DOHH2 (cell line): ENCODE measurements at regions not wholly inside any gene's neighbourhood (a gene's known extent, or its start where the extent isn't known, plus 50 kb on each side); places are given as distances from the start of the nearest gene placed in this dataset.
A peak's percentile ranks its signal among the peaks of the same experiment; 100 is the strongest.
"Not testable (repeated sequence)": the region's sequence is repeated elsewhere in the genome, so short reads cannot be mapped to it uniquely, and the experiment has no call there.

ENCODE experiments used
- H3F3A ChIP-seq: fragments of 200-600 bp; sonication (generic), shearing (Covaris generic); 2 replicates; pipeline ENCODE4 v1.6.0; 2016; ENCODE audit warnings: antibody characterized with exemption, mild to moderate bottlenecking; ENCODE audit not compliant: control insufficient read depth, insufficient read depth
- H3K27ac ChIP-seq: fragments of 200-600 bp; sonication (generic); 2 replicates; pipeline ENCODE4 v1.5.1; 2014; ENCODE audit warnings: low read depth, mild to moderate bottlenecking, low read length, moderate library complexity
- H3K27me3 ChIP-seq: fragments of 200-600 bp; sonication (generic); 2 replicates; pipeline ENCODE4 v1.6.1; 2014; ENCODE audit warnings: mild to moderate bottlenecking, low read length, mixed read lengths; ENCODE audit not compliant: control insufficient read depth
- H3K36me3 ChIP-seq: fragments of 200-600 bp; sonication (generic); 2 replicates; pipeline ENCODE4 v1.6.1; 2014; ENCODE audit warnings: mild to moderate bottlenecking, low read length, moderate library complexity, mixed read lengths; ENCODE audit not compliant: control insufficient read depth
- H3K4me1 ChIP-seq: fragments of 200-600 bp; sonication (generic); 2 replicates; pipeline ENCODE4 v1.6.1; 2014; ENCODE audit warnings: mild to moderate bottlenecking, low read length, mixed read lengths; ENCODE audit not compliant: control insufficient read depth
- H3K4me2 ChIP-seq: fragments of 200-600 bp; sonication (generic); 2 replicates; pipeline ENCODE4 v1.6.0; 2014; ENCODE audit warnings: mild to moderate bottlenecking, low read length, moderate library complexity
- H3K4me3 ChIP-seq: fragments of 200-600 bp; sonication (generic); 2 replicates; pipeline ENCODE4 v1.5.1; 2014; ENCODE audit warnings: mild to moderate bottlenecking, low read length, mixed read lengths
- H3K79me2 ChIP-seq: fragments of 200-600 bp; sonication (generic); 2 replicates; pipeline ENCODE4 v1.6.1; 2014; ENCODE audit warnings: mild to moderate bottlenecking, low read length, mixed read lengths; ENCODE audit not compliant: control insufficient read depth
- H3K9me2 ChIP-seq: fragments of 200-600 bp; sonication (generic); replicated peaks from 2 replicates; pipeline ENCODE4 v1.6.1; 2014; ENCODE audit warnings: mild to moderate bottlenecking, low read length, mixed read lengths; ENCODE audit not compliant: control insufficient read depth
- H3K9me3 ChIP-seq: fragments of 200-600 bp; sonication (generic); 2 replicates; pipeline ENCODE4 v1.6.1; 2014; ENCODE audit warnings: antibody characterized with exemption, low read length, mixed read lengths; ENCODE audit not compliant: control insufficient read depth, insufficient read depth
- H4K20me1 ChIP-seq: fragments of 200-600 bp; sonication (generic); 2 replicates; pipeline ENCODE4 v1.6.0; 2014; ENCODE audit warnings: low read depth, mild to moderate bottlenecking, antibody characterized with exemption, low read length, moderate library complexity; ENCODE audit not compliant: control insufficient read depth, insufficient read depth
- CTCF ChIP-seq: fragments of 200-600 bp; sonication (generic); IDR thresholded peaks from one replicate; pipeline ENCODE4 v1.5.1; 2014; ENCODE audit warnings: antibody characterized with exemption, mild to moderate bottlenecking, low read depth, low read length; ENCODE audit not compliant: poor library complexity, severe bottlenecking
- EZH2phosphoT487 ChIP-seq: fragments of 200-600 bp; sonication (generic); IDR thresholded peaks from 2 replicates; pipeline ENCODE4 v1.6.1; 2017; ENCODE audit warnings: borderline replicate concordance, mild to moderate bottlenecking, antibody characterized with exemption, low read length, moderate library complexity, mixed read lengths

DNA sequence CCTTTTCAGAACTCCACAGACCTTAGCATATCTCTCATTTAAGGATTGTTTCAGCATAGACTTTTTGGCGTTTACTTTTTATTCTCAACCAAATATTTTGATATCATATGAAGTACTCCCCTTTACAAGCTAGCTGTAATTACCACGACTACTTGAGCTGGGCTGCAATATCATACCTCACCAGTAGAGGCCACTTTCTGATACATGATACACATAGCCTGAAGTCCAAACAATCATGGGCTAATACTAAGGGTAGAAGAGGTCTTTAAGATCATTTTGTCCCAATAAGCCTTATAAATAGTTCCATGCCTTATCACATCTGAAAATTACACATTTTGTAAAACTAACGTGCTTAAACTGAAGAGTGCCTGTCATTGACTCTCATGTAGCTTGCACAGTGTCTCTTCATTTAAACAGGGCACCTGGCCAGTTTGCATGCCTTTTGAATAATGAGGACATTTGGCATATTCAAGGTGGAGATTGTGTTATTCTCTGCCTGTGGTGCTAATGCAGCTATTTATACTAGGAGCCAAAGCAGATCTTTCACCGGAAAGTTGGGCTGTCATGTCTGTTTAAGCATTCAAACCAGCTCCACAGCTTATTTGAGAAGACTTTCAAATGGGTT is 403.7 kb upstream of the ZMIZ1 start:
- peaks cover 14% of the 10 kb centered on the region for H3K4me1 ChIP-seq
- H3K9me3 ChIP-seq, result peaks cover 26% of the 10 kb centered on the region
- H3K4me2 ChIP-seq, result no peak overlapping the region
- no peaks in the 10 kb centered on the region for H3K9me2 ChIP-seq
- H3K27ac ChIP-seq, result no peak overlapping the region
- no peaks in the 10 kb centered on the region for H3K36me3 ChIP-seq
- H3K4me3 ChIP-seq, result no peak overlapping the region
- H3K79me2 ChIP-seq, result no peaks in the 10 kb centered on the region
- H3K27me3 ChIP-seq, result no peaks in the 10 kb centered on the region
- no peaks in the 10 kb centered on the region for H3F3A ChIP-seq
- no peaks in the 10 kb centered on the region for H4K20me1 ChIP-seq
- TF ChIP-seq CTCF, result peak; percentile 61
- TF ChIP-seq EZH2phosphoT487, result no peak

- Histone ChIP-seq H3K27me3 (no peaks in the 10 kb centered on the region), H3K27ac (no peak overlapping the region), H3K9me2 (no peaks in the 10 kb centered on the region), H4K20me1 (no peaks in the 10 kb centered on the region), H3K4me1 (no peaks in the 10 kb centered on the region), H3K9me3 (no peaks in the 10 kb centered on the region), H3K79me2 (no peaks in the 10 kb centered on the region), H3K36me3 (no peaks in the 10 kb centered on the region), H3K4me2 (no peak overlapping the region), H3K4me3 (no peak overlapping the region), H3F3A (no peaks in the 10 kb centered on the region)
- no peak for TF ChIP-seq CTCF
Measured at GRCh38 chr10:78672918-78673317, 395.8 kb upstream of the ZMIZ1 start.

- not testable (repeated sequence) for H3K79me2 ChIP-seq, H4K20me1 ChIP-seq, H3K36me3 ChIP-seq, H3F3A ChIP-seq, H3K4me2 ChIP-seq, H3K4me3 ChIP-seq, H3K27me3 ChIP-seq, H3K4me1 ChIP-seq, H3K27ac ChIP-seq, H3K9me2 ChIP-seq, H3K9me3 ChIP-seq
Measured at GRCh38 chr10:78681141-78681540, 387.6 kb upstream of the ZMIZ1 start.

DNA sequence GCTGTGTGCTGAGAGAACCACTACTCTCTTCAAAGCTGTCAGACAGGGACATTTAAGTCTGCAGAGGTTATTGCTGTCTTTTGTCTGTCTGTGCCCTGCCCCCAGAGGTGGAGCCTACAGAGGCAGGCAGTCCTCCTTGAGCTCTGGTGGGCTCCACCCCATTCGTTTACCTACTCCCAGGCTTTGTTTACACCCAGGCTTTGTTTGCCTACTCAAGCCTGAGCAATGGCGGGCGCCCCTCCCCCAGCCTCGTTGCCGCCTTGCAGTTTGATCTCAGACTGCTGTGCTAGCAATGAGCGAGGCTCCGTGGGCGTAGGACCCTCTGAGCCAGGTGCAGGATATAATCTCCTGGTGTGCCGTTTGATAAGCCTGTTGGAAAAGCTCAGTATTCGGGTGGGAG is 386.8 kb upstream of the ZMIZ1 start:
- not testable (repeated sequence) for H3K4me2 ChIP-seq, H3K27ac ChIP-seq, H3K79me2 ChIP-seq, H3K4me3 ChIP-seq, H3K9me2 ChIP-seq, H3K36me3 ChIP-seq, H3F3A ChIP-seq, H3K9me3 ChIP-seq, H3K27me3 ChIP-seq, H4K20me1 ChIP-seq, H3K4me1 ChIP-seq
